ENCODE measurements at regions not wholly inside any gene's neighbourhood (a gene's known extent, or its start where the extent isn't known, plus 50 kb on each side); places are given as distances from the start of the nearest gene placed in this dataset.

DNA sequence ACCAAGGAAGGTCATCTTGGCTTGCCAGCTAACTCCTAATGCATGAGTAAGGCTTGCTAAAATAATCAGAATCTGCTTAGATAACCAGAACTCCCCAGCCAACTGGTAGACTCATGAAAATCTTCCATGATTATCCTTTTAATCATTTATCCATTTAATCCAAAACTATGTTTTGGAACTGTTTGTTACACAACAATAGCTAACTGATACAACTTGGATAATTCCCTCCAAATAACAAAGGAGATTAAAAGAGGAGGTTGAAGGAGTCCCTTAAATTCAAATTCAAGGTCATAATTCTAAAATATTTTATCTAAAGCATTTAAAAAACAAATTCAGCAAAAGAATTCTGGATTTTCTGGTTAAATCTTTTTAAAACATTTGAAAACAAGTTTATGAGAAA, 222.1 kb downstream of the DEPDC1B start:
- TF ChIP-seq, protein P1, sequence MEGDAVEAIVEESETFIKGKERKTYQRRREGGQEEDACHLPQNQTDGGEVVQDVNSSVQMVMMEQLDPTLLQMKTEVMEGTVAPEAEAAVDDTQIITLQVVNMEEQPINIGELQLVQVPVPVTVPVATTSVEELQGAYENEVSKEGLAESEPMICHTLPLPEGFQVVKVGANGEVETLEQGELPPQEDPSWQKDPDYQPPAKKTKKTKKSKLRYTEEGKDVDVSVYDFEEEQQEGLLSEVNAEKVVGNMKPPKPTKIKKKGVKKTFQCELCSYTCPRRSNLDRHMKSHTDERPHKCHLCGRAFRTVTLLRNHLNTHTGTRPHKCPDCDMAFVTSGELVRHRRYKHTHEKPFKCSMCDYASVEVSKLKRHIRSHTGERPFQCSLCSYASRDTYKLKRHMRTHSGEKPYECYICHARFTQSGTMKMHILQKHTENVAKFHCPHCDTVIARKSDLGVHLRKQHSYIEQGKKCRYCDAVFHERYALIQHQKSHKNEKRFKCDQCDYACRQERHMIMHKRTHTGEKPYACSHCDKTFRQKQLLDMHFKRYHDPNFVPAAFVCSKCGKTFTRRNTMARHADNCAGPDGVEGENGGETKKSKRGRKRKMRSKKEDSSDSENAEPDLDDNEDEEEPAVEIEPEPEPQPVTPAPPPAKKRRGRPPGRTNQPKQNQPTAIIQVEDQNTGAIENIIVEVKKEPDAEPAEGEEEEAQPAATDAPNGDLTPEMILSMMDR (IDR thresholded peaks at IDR 0.05): no peak
- TF ChIP-seq POLR2A (IDR thresholded peaks at IDR 0.05): no peak
